Trophoblast cell (in vitro differentiated cells and primary cell): ENCODE measurements at regions not wholly inside any gene's neighbourhood (a gene's known extent, or its start where the extent isn't known, plus 50 kb on each side); places are given as distances from the start of the nearest gene placed in this dataset.
"Not testable (repeated sequence)": the region's sequence is repeated elsewhere in the genome, so short reads cannot be mapped to it uniquely, and the experiment has no call there.

Experiments used
- DNase-seq, 2 donors: peaks; one replicate each; pipeline ENCODE4 v3.0.0-alpha.2; 2016
- H2AFZ ChIP-seq: 2 replicates; pipeline ENCODE4 v1.6.1; 2013; ENCODE audit warnings: low read length, moderate library complexity, mild to moderate bottlenecking; ENCODE audit not compliant: insufficient read depth, poor library complexity
- H2AK5ac ChIP-seq: 2 replicates; pipeline ENCODE4 v1.6.1; 2013; ENCODE audit warnings: mild to moderate bottlenecking, low read length
- H2BK120ac ChIP-seq: 2 replicates; pipeline ENCODE4 v1.6.1; 2013; ENCODE audit warnings: low read length, mild to moderate bottlenecking, moderate library complexity; ENCODE audit not compliant: insufficient read depth, poor library complexity
- H2BK12ac ChIP-seq: 2 replicates; pipeline ENCODE4 v1.6.1; 2013; ENCODE audit warnings: mild to moderate bottlenecking, low read length, moderate library complexity
- H2BK5ac ChIP-seq: 2 replicates; pipeline ENCODE4 v1.6.1; 2013; ENCODE audit warnings: low read length, low read depth, moderate library complexity, mild to moderate bottlenecking; ENCODE audit not compliant: poor library complexity
- H3K14ac ChIP-seq: 2 replicates; pipeline ENCODE4 v1.6.1; 2013; ENCODE audit warnings: mild to moderate bottlenecking, low read length
- H3K18ac ChIP-seq: 2 replicates; pipeline ENCODE4 v1.6.1; 2013; ENCODE audit warnings: mild to moderate bottlenecking, low read length
- H3K23ac ChIP-seq: 2 replicates; pipeline ENCODE4 v1.6.1; 2013; ENCODE audit warnings: low read length
- H3K27ac ChIP-seq: 2 replicates; pipeline ENCODE4 v1.5.1; 2013; ENCODE audit warnings: low read depth, mild to moderate bottlenecking, inconsistent platforms, low read length, moderate library complexity
- H3K27me3 ChIP-seq: 2 replicates; pipeline ENCODE4 v1.6.1; 2013; ENCODE audit warnings: inconsistent platforms, mild to moderate bottlenecking, low read length, moderate library complexity; ENCODE audit not compliant: insufficient read depth
- H3K36me3 ChIP-seq, 2 experiments: 1 replicate in 1 of 2; 2 replicates in 1 of 2; pipeline ENCODE4 v1.6.1; 2013; ENCODE audit warnings: low read length in 2 of 2, mild to moderate bottlenecking in 2 of 2, moderate library complexity in 1 of 2; ENCODE audit not compliant: insufficient read depth in 2 of 2, control insufficient read depth in 1 of 2
- H3K4ac ChIP-seq: 2 replicates; pipeline ENCODE4 v1.6.1; 2013; ENCODE audit warnings: low read depth, mild to moderate bottlenecking, low read length, moderate library complexity
- H3K4me1 ChIP-seq, 2 experiments: 1 replicate in 1 of 2; 2 replicates in 1 of 2; pipeline ENCODE4 v1.6.1; 2013; ENCODE audit warnings: low read length in 2 of 2, mild to moderate bottlenecking in 2 of 2, moderate library complexity in 1 of 2; ENCODE audit not compliant: insufficient read depth in 2 of 2, control insufficient read depth in 1 of 2
- H3K4me2 ChIP-seq: 2 replicates; pipeline ENCODE4 v1.6.1; 2013; ENCODE audit warnings: inconsistent platforms, mild to moderate bottlenecking, low read length, moderate library complexity
- H3K4me3 ChIP-seq: 2 replicates; pipeline ENCODE4 v1.5.1; 2013; ENCODE audit warnings: mild to moderate bottlenecking, low read depth, low read length, inconsistent platforms
- H3K79me1 ChIP-seq: one replicate; pipeline ENCODE4 v1.6.1; 2013; ENCODE audit warnings: low read length
- H3K79me2 ChIP-seq: 2 replicates; pipeline ENCODE4 v1.6.1; 2013; ENCODE audit warnings: low read length, mild to moderate bottlenecking; ENCODE audit not compliant: control insufficient read depth, insufficient read depth, poor library complexity
- H3K9ac ChIP-seq: 2 replicates; pipeline ENCODE4 v1.6.1; 2013; ENCODE audit warnings: mild to moderate bottlenecking, low read length
- H3K9me3 ChIP-seq: 2 replicates; pipeline ENCODE4 v1.6.1; 2013; ENCODE audit warnings: low read depth, mild to moderate bottlenecking, control low read depth, inconsistent platforms, low read length; ENCODE audit not compliant: insufficient read depth
- H4K12ac ChIP-seq: 2 replicates; pipeline ENCODE4 v1.6.1; 2013; ENCODE audit warnings: low read depth, mild to moderate bottlenecking, low read length, moderate library complexity
- H4K8ac ChIP-seq: 2 replicates; pipeline ENCODE4 v1.6.1; 2013; ENCODE audit warnings: low read depth, mild to moderate bottlenecking, low read length, moderate library complexity
- H4K91ac ChIP-seq: one replicate; pipeline ENCODE4 v1.6.1; 2013; ENCODE audit warnings: low read depth, mild to moderate bottlenecking, low read length, moderate library complexity
- WGBS: extraction: QIAGEN DNeasy Blood & Tissue Kit; methylation state at CpG from one replicate; pipeline ENCODE4 v1.1.7; 2013; ENCODE audit warnings: missing lambda C conversion rate; ENCODE audit not compliant: insufficient read length, insufficient coverage; ENCODE audit errors: extremely low coverage; 5-methylcytosine and 5-hydroxymethylcytosine counted together

DNA sequence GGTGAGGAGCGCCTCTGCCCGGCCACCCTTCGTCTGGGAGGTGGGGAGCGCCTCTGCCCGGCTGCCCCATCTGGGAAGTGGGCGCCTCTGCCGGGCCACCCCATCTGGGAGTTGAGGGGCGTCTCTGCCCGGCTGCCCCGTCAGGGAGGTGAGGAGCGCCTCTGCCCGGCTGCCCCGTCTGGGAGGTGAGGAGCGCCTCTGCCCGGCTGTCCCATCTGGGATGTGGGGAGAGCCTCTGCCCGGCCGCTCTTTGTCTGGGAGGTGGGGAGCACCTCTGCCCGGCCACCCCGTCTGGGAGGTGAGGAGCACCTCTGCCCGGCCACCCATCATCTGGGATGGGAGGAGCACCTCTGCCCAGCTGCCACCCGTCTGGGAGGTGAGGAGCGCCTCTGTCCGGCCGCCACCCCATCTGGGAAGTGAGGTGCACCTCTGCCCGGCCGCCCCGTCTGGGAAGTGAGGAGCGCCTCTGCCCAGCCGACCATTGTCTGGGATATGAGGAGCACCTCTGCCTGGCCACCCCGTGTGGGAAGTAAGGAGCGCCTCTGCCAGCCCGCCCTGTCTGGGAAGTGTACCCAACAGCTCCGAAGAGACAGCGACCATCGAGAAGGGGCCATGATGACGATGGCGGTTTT lies 144.2 kb upstream of the PRDX4 start:
- not testable (repeated sequence) for H2AK5ac ChIP-seq, H4K91ac ChIP-seq, H3K4me2 ChIP-seq, H2BK5ac ChIP-seq, H3K9me3 ChIP-seq, H2BK120ac ChIP-seq, H3K4me1 ChIP-seq, H2BK12ac ChIP-seq, H3K14ac ChIP-seq, H3K27ac ChIP-seq, H3K18ac ChIP-seq, H3K27me3 ChIP-seq, H3K79me2 ChIP-seq, H3K4me3 ChIP-seq, H4K8ac ChIP-seq, H4K12ac ChIP-seq, H3K9ac ChIP-seq, H3K79me1 ChIP-seq, H3K4ac ChIP-seq, H3K23ac ChIP-seq, H3K36me3 ChIP-seq, DNase-seq, H2AFZ ChIP-seq
- WGBS: no CpG with 5 or more reads among the region's 37 CpGs

DNA sequence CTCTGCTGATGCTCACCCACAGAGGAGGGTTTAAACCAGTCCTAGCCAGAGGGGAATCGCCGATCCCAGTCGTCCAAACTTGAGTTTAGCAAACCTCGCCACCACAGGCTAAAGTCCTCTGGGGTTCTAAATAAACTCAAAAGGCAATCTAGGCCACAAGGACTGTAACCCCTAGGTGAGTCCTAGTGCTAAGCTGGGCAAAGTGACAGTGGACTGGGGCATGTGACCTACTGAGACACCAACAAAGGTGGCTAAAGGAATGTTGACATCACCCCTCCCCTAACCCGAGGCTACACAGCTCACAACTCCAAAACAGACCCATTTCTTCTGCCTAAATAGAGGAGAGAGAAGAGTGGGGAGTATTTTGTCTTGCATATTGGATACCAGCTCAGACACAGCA lies 142.8 kb upstream of the PRDX4 start:
- H3K27ac ChIP-seq: no peak overlapping the region

DNA sequence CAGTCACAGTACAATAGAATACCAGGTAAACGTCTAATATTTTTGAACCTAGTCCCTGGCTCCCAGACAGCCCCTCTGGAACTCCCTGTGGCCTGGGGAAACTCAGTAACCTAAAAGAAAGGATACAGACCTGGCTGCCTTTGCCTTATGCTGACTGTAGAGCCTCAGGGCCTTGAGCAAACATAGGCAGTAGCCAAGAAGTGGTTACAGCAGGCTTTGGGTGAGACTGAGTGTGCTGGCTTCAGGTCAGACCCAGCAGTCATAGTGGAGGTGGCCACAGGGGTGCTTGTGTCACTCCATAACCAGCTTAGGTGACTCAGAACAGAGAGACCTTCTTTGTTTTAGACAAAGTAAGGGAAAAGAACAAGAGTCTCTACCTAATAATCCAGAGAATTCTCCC lies 141.8 kb upstream of the PRDX4 start:
- no CpG with 5 or more reads among the region's 1 CpG for WGBS
- H4K12ac ChIP-seq: no peak overlapping the region

More for the DNA sequence above, 142.8 kb upstream of the PRDX4 start:
- Histone ChIP-seq H3K4me3 (no peak overlapping the region), H3K23ac (no peak overlapping the region), H2AFZ (no peak overlapping the region), H2BK12ac (no peak overlapping the region), H3K79me2 (no peaks in the 10 kb centered on the region), H4K12ac (no peak overlapping the region), H3K4me2 (no peak overlapping the region), H3K9me3 (no peaks in the 10 kb centered on the region), H3K18ac (no peak overlapping the region), H2AK5ac (no peak overlapping the region), H3K4me1 (peaks cover 0 to 5% of the 10 kb centered on the region in 2 experiments), H3K36me3 (peaks cover 0 to 4% of the 10 kb centered on the region in 2 experiments), H3K79me1 (no peaks in the 10 kb centered on the region), H4K8ac (no peak overlapping the region), H2BK5ac (no peak overlapping the region), H3K9ac (no peak overlapping the region), H4K91ac (no peak overlapping the region), H3K27me3 (no peaks in the 10 kb centered on the region), H3K4ac (no peak overlapping the region), H3K14ac (no peak overlapping the region), H2BK120ac (no peak overlapping the region)
- no CpG with 5 or more reads among the region's 5 CpGs for WGBS
- DNase-seq: no peak

DNA sequence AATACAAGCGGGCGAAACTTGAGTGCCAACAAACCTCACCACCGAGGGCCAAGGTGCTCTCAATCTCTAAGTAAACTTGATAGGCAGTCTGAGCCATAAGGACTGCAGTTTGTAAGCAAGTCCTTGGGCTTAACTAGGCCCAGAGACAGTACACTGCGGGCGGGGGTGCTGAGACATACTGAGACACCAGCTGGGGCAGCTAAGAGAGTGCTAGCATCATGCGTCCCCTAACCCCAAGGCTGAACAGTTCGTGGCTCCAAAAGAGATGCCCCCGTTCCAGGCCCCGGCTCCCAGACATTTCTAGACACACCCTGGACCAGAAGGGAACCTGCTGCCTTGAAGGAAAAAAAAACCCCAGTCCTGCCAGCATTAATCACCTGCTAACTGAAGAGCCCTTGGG lies 126.8 kb upstream of the PRDX4 start:
- Histone ChIP-seq H2BK5ac (no peak overlapping the region), H3K4me1 (no peaks in the 10 kb centered on the region), H2AK5ac (no peak overlapping the region), H3K4me2 (no peak overlapping the region), H3K79me1 (no peaks in the 10 kb centered on the region), H3K4ac (no peak overlapping the region), H2AFZ (no peak overlapping the region), H3K9ac (no peak overlapping the region), H3K27ac (no peak overlapping the region), H3K36me3 (no peaks in the 10 kb centered on the region), H4K12ac (peak overlapping the region; percentile 54), H2BK12ac (no peak overlapping the region), H3K27me3 (no peaks in the 10 kb centered on the region), H4K8ac (no peak overlapping the region), H4K91ac (no peak overlapping the region), H3K4me3 (no peak overlapping the region), H3K9me3 (no peaks in the 10 kb centered on the region), H3K14ac (no peak overlapping the region), H2BK120ac (no peak overlapping the region), H3K79me2 (no peaks in the 10 kb centered on the region), H3K18ac (no peak overlapping the region), H3K23ac (no peak overlapping the region)
- DNase-seq: no peak
- WGBS: no CpG with 5 or more reads among the region's 9 CpGs

More for the DNA sequence above, 141.8 kb upstream of the PRDX4 start:
- no peak overlapping the region for H3K4ac ChIP-seq
- H3K4me2 ChIP-seq: no peak overlapping the region
- H3K9ac ChIP-seq: no peak overlapping the region
- H4K91ac ChIP-seq: no peak overlapping the region
- no peak overlapping the region for H2BK5ac ChIP-seq
- H3K14ac ChIP-seq: no peak overlapping the region
- H3K9me3 ChIP-seq: no peaks in the 10 kb centered on the region
- no peak overlapping the region for H3K23ac ChIP-seq
- H3K4me1 ChIP-seq: peaks cover 0 to 5% of the 10 kb centered on the region in 2 experiments
- no peak overlapping the region for H3K27ac ChIP-seq
- DNase-seq: peak; percentile 18 to 21
- H2BK120ac ChIP-seq: no peak overlapping the region
- H2BK12ac ChIP-seq: no peak overlapping the region
- H3K79me2 ChIP-seq: no peaks in the 10 kb centered on the region
- H2AK5ac ChIP-seq: no peak overlapping the region
- no peak overlapping the region for H3K4me3 ChIP-seq
- H3K36me3 ChIP-seq: peaks cover 0 to 4% of the 10 kb centered on the region in 2 experiments
- H3K79me1 ChIP-seq: no peaks in the 10 kb centered on the region
- no peak overlapping the region for H4K8ac ChIP-seq
- no peak overlapping the region for H3K18ac ChIP-seq
- H3K27me3 ChIP-seq: no peaks in the 10 kb centered on the region
- H2AFZ ChIP-seq: no peak overlapping the region
